GM21528 (cell line): ENCODE measurements at regions not wholly inside any gene's neighbourhood (a gene's known extent, or its start where the extent isn't known, plus 50 kb on each side); places are given as distances from the start of the nearest gene placed in this dataset.

Experiments
- ATAC-seq: cut with Tn5 transposase; IDR thresholded peaks from one replicate; pipeline ENCODE4 v1.9.1; 2021; ENCODE audit warnings: mild to moderate bottlenecking, moderate library complexity; ENCODE audit not compliant: unreplicated experiment, low FRiP score

DNA sequence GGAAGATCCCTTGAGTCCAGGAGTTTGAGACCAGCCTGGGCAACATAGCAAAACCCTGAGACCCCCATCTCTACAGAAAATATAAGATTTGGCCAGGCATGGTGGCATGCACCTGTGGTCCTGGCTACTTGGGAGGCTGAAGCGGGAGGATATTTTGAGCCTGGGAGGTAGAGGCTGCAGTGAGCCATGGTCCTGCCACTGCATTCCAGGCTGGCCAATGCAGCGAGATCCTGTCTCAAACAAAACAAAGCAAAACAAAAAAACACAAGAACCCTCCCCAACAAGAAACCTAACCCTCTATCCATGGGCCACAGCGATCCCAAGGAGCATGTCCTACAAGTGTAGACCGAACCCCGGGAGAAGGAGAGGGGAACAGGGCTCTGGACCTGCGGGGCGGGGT is 133.3 kb downstream of the MGAT5B start:
- no peak for ATAC-seq

DNA sequence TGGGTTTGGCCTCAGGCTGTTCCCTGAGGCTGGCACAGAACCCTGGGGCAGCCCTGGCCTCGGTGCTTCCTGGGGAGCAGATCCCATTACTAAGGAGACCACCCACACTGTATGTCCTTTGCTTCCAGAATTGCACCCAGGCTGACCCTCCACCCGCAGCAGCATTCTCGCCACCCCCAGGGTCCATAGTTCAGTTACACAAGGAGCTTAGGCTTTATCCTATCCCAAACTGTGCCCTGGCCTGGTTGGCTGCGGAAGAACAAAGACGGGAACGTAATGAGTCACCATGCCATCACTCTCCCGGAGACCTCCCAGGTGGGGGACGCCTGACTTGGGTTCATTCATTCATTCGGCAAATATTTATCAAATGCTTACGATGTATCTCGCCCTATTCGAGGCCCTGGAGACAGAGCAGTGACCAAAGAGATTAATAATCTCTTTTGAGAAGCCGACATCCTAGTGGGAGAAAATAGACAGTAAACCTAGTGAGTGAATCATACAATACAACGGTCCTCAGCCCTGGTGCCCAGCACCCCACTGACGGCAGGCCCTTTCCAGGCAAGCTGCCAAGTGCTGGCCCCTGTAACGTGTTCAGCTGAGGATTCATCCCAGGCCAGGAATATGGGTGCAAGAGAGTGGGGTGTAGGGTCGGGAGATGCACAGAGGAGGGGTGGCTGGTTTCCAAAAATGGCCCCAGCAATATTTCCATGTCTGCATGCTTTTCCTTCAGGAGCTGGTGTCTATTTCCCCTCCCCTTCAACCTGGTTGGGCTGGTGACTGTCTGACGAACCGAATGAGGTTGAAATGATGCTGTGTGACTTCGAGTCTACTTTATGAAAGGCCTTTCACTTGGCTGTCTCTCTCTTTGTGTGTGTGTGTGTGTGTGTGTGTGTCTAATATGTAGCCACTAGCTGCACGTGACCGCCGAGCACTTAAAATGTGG is 134.2 kb downstream of the MGAT5B start:
- no peak for ATAC-seq

- ATAC-seq = no peak
Measured at GRCh38 chr17:77003699-77004098, 135.5 kb downstream of the MGAT5B start.

DNA sequence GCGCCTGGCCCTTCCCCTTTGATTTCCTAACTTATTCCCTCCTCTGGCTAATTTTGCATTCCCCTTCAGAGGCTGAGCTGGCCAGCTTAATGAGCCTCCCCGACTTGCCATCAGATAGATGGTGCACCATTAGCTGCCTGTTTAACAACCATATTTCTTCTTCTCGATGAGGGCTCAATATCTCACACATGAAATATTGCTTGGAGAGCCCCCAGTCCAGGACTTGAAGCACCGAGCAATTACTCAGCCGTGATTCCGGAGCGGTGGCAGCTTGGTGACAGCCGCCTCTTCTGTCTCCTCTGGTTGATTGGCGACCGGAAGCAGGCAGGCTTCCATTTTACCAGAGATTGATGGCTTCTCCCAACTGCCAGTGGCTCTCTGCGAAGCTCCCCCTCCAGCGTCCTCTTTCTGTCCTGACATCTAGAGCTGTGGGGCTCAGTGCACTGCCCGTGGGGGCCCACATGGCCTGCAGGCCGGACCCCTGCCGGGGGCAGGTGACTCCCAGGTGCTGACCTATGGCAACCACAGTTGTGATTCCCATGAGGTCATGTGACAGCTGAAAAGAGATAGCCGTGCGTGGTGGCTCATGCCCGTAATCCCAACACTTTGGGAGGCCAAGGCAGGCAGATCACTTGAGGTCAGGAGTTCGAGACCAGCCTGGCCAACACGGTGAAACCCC is 133.7 kb upstream of the SEC14L1 start:
- ATAC-seq = no peak

DNA sequence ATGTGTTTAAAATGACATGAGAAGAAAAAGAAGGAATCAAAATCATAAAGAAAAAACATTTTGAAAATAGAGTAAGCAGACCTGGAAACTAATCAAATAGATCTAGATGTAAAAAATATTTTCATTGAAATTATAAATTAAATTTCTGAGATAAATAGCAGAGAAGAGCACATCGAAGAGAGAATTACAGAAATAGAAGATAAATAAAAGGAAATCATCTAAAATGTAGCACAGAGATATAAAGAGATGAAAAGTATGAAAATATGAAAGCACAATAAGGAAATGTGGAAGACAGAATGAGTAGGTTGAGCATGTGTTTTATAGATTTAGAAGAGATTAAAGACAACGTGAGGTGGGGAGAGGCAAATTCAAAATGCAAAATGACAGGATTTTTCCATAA is 130.9 kb upstream of the SEC14L1 start:
- no peak for ATAC-seq

DNA sequence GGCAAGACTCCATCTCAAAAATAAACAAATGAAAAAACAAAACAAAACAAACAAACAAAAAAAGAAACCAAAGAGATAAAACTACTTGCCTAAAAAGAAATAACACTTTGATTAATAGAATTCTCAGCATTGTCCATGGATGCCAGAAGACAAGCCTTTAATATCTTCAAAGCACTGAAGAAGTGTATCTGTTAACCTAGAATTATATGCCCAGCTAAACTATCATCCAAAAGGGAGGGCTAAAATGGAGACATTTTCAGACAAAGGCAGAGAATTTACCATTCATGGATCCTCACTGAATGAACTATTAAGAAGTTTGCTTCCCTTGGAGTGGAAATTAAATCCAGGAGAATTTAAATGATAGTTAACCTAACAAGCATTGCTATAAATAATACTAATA is 130.1 kb upstream of the SEC14L1 start:
- ATAC-seq = no peak

- no peak for ATAC-seq
Measured at GRCh38 chr17:77011173-77012011, 129.4 kb upstream of the SEC14L1 start.

DNA sequence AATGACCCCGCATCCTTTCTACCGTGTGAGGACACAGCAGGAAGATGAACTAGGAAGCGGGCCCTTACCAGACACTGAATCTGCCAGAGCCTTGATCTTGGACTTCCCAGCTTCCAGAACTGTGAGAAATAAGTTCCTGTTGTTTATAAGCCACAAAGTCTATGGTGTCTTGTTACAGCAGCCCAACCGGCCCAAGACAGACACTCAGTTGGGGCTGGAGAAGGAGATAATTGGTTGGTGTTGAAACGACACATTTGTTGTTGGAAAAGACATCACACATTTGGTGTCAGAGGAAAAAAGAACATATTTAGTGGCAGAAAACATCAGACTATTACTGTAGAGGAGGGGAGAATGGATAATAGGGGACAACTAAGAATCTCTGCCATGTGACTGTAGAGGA is 122.3 kb upstream of the SEC14L1 start:
- ATAC-seq = no peak

DNA sequence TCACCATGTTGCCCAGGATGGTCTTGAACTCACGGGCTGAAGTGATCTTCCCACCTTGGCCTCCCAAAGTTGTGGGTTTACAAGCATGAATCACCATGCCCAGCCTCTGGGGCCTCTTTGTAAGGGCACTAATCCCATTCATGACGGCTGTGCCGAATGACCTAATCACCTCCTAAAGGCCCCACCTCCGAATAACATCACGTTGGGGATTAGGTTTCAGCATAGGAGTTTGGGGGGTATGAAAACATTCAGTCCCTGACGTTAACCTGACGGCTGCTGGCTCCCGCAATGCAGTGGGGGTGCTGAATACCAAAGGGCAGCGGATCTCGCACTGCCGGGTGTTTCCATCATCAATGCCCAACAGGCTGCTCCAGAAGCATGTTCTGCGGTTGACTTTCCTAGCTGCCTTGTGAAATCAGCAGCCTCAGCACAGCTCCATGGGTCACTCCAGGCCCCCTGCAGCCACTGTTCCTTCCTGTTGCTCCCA is 120.8 kb upstream of the SEC14L1 start:
- ATAC-seq = no peak

- no peak for ATAC-seq
Measured at GRCh38 chr17:77020973-77021372, 119.8 kb upstream of the SEC14L1 start.

GRCh38 chr17:77022766-77023165 is 118.0 kb upstream of the SEC14L1 start:
- ATAC-seq = no peak

GRCh38 chr17:77025781-77026180 is 115.0 kb upstream of the SEC14L1 start:
- no peak for ATAC-seq

DNA sequence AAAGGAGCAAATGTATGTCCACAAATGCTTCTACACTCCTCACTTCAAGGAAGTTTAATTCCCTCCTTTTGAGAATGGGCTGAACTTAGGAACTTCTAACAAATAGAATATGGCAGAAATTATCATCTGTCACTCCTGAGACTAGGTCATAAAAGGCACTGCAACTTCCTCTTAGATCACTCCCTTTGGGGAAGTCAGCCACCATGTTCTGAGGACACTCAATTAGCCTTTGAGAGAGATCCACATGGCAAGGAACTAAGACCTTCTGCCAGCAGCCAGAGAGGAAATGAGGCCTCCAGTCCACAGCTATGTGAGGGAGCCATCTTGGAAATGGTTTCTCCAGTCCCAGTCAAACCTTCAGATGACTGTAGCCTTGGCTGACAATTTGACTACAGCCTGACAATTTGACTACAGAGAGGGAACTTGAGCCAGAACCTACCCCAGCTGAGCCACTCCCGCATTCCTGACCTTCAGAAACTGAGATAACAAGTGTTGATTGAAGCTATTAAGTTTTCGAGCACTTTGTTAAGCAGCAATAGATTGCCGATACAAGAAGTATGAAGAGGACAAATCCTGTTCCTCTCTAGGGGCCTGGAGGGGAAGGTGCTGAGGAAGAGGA is 113.4 kb upstream of the SEC14L1 start:
- ATAC-seq = no peak

GRCh38 chr17:77028900-77029299 is 111.9 kb upstream of the SEC14L1 start:
- no peak for ATAC-seq

DNA sequence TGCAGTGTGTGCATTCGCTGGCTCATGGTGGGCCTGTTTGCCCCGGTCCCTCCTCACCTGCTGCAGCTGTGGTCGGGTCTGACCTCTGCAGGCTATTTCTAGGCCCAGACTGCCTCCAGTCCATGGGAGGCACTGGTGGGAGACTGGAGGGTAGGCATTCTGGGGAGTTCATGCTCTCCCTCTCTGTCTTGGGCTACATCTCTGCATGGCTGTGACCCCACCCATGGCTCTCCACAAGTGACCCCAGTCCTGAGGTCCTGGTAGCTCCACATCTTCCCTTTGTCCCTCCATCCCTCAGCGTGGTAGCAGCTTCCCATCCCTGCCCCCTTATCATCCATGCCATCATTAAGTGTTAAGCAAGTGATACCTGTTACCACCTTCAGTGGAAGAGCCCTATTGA is 107.8 kb upstream of the SEC14L1 start:
- no peak for ATAC-seq

DNA sequence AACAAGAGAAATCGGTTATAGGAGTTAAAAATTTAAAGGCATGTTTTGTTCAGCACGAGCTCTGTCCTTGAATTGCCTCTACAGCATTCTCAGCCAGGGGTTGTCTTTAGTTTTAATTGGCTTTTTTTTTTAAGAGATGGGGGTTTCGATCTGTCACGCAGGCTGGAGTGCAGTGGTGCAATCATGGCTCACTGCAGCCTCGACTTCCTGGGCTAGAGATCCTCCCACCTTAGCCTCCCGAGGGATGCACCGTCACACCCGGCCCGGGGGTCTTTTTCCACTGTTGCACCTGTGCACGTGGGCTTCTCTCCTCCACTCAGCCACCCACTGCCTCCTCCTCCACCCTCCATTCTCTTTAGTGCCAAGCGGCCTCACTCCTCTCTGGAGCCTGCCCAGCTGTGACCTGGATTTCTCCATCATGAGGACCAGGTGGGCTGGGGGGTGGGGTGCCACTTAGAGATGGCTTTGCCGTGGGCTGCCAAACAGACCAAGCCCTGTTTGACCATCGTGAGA is 106.8 kb upstream of the SEC14L1 start:
- ATAC-seq = no peak

DNA sequence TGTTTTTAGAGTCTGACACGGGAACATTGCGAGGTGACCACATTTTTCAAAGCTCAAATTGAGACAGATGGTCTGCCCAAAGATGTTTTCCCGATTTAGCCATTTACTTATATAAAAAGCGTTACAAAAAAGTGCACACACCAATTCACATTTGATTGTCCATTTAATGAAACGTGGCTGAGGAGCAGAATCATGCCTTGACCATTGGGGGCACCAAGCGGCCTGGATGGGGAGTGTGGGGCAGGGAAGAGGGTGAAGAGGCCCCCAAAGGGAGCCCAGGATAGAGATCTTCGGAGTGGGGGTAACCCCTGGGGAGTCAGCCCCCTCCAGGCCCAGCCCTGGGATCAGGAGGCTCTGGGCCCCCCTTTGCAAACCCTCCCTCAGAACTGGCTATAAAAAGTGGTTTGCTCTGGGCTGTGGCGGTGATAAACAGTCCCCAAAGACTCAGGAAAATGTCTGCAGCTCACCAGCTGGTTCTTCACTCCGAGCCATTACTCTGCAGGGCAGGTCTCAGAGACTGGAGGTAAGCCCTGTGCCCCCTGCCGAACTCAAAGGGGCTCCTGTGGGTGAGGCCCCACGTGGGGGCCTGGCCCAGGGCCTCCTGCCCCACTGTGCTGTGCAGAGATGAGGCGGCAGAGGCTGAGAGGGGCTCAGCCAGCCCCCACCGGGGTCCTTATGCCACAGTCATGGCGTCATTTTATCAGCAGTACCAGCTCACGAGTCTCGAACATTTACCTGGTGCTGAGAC is 105.9 kb upstream of the SEC14L1 start:
- ATAC-seq = no peak

GRCh38 chr17:77035526-77035925 is 105.2 kb upstream of the SEC14L1 start:
- ATAC-seq = no peak

- no peak for ATAC-seq
Measured at GRCh38 chr17:77036136-77036840, 104.5 kb upstream of the SEC14L1 start.
